NCI-H128 (cell line): ENCODE measurements at regions not wholly inside any gene's neighbourhood (a gene's known extent, or its start where the extent isn't known, plus 50 kb on each side); places are given as distances from the start of the nearest gene placed in this dataset.
"Not testable (repeated sequence)": the region's sequence is repeated elsewhere in the genome, so short reads cannot be mapped to it uniquely, and the experiment has no call there.

Experiments
- DNase-seq: peaks from one replicate; lab custom pipeline; 2025; ENCODE audit not compliant: unreplicated experiment; lab: John Stamatoyannopoulos, UW

GRCh38 chr18:38771620-38772019 is 1206.0 kb upstream of the CELF4 start:
- not testable (repeated sequence) for DNase-seq

- DNase-seq, result no peak
Observed at GRCh38 chr18:38768504-38768903, 1202.9 kb upstream of the CELF4 start.

DNA sequence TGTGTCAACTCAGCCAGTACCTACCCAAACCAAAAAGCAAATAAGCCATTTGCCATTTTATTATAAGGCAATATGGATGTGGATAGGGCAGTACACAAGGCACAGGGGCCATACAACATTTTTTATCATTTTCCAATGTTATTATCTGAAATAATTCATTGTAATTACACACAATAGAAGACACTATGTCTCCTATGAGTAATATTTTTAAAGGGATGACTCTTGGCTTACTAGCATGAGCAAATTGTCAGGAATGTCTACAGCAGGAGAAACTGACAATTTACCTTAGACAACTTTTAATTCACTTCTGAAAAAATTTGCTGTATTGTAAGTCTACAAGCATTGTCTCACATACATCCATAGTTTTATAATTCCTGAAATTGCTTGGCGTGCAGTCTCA is 1193.9 kb upstream of the CELF4 start:
- DNase-seq, result no peak

DNA sequence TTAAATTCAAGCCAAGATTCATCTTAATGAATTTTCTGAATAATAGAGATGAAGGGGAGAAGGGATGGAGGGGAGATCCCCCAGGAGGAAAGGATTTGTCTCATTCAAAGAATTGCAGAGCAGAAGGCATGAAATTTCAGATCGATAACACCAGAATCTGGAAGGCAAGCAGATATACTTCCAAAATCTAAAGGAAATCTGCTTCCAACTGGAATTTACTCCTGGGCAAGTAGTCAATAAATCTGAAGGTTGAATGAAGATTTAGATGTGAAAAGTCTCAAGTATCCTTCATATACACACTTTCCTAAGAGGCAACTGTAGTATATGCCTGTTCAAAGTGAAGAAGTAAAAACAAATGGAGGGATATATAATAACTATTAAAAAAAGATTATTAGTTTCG is 1190.8 kb upstream of the CELF4 start:
- DNase-seq, result no peak

DNA sequence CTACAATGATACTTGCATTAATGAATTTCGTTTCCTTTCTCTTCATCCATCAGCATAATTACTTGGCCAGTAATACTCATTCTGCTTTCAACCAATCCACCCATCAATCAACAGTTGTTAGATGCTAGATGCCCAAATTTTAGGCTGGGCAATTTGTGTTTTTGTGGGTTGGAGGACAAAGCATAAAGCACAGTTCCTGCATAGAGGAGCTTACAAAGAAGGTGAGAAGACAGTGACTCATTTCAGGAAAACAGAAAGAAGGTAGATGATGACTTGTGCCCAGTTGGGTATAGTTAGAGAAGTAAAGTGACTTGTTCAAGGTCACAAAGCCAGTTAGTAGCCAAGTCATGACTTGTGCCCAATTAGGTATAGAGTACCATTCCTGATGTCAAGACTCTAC is 1186.8 kb upstream of the CELF4 start:
- DNase-seq, result no peak

DNA sequence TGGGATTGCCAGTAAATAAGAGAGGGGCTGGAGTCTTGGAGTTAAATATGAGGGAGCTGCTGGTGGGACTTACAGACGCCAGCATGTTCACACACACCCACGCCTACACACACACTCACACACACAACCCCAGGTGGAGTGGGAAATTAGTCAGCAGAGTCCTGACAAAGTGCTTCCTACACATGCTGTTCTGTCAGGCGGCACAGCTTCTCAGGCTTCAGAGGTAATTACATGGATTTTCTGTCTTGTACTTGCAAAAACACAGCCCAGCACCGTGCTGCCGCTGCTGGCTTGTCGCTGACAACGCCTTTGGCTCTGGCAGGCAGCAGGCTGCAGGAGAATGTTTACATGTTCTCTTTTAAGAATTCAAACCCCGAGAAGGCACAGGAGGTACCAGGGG is 1186.3 kb upstream of the CELF4 start:
- no peak for DNase-seq

DNA sequence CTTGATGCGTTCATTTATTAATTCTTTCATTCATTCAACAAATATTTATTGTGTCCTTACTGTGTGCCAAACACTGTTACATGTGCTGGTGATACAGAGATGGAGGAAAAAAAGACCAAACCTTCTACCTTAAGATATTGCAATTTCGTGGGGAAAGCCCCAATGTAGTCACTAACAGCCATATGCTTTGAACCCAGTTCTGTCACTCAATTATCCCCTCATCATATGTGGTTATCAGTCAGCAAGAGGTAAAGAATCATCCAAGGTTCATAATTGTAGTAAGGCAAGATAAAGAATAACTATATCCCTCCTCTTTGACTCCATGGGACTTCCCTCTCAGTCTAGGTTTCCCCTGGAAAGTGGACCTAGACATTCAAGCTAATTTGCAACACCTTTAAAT is 1185.6 kb upstream of the CELF4 start:
- DNase-seq, result no peak

- DNase-seq, result no peak
Observed at GRCh38 chr18:38750751-38751150, 1185.2 kb upstream of the CELF4 start.

- no peak for DNase-seq
Observed at GRCh38 chr18:38747153-38747552, 1181.6 kb upstream of the CELF4 start.

DNA sequence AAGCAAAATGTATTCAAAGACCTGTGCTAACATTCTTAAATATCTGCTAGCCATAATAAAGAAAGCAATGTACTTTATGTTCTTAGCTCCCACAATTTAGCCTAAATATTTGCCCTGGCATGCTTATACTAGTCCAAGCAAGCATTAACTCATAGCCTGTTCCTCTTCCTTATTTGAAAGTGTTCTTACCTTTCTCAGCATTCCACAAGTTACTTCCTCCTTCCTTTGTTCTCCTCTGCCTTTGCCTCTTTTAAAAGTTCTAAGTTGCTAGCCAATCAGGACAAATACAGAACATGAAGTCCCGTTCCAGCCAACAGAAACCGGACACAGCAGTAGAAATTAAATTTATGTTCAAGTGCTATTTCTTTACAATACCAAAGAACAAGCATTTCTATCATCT is 1154.6 kb upstream of the CELF4 start:
- DNase-seq, result not testable (repeated sequence)

GRCh38 chr18:38718365-38718901 is 1152.8 kb upstream of the CELF4 start:
- DNase-seq, result no peak

GRCh38 chr18:38709122-38709521 is 1143.5 kb upstream of the CELF4 start:
- DNase-seq, result no peak

- DNase-seq, result no peak
Observed at GRCh38 chr18:38706373-38706772, 1140.8 kb upstream of the CELF4 start.

DNA sequence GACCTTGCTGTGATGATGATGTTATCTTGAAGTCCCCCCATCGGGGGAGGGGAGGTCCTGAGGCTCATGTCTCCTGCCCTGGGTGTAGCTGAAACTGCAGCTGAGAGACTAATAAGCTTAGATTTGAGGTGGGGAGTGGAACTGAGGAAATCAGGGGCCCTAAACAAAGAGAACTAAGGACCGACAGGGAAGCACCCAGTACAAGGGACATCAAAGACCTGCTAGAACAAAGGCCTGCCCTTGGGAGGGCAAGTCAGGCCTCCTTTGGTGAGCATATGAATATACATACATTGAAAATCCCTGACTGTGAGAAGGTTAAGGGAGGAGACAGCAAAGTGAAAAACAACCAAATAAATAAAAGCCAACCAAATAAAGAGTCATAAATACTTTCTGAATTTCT is 1132.5 kb upstream of the CELF4 start:
- no peak for DNase-seq

GRCh38 chr18:38695559-38696280 is 1130.1 kb upstream of the CELF4 start:
- no peak for DNase-seq

- no peak for DNase-seq
Observed at GRCh38 chr18:38693104-38693503, 1127.5 kb upstream of the CELF4 start.

DNA sequence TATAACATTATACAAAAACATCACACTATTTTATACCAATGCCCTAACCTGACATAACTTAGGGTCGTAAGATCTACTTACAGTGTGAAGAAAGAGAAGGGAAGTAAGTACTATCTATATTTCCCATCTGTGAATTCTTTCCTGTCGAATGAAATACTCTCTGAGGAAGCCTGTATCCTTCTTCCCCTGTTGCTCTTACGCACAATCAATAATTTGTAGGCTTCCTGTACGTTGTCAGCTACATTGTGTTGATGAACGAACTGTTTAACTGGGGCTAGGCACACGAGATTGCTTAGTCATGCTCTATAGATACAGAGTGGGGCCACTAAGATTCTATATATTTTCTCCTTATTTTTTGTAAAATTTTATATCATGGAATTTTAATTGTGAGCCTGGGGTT is 1125.0 kb upstream of the CELF4 start:
- DNase-seq, result no peak

GRCh38 chr18:38688416-38688815 is 1122.8 kb upstream of the CELF4 start:
- no peak for DNase-seq

GRCh38 chr18:38670486-38670885 is 1104.9 kb upstream of the CELF4 start:
- DNase-seq, result no peak

DNA sequence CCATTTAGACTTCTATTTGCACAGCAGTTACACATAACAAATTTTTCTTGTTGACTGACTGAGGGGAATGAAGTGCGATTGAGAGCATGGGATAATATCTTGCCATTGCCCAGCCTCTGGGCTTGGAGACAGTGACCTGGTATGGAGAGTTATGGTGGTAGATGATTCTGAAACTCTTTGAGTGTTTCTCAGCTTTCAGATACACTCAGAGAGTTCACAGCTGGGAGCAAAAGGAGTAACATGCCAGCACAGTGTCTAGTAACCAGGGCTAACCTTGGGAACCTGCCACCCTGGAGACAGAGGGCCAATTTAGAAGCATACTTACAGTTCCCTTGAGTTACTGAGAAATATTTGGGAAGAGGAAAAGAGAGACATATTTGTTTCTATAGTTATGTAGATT is 1099.3 kb upstream of the CELF4 start:
- no peak for DNase-seq

GRCh38 chr18:38663682-38664081 is 1098.1 kb upstream of the CELF4 start:
- no peak for DNase-seq

- no peak for DNase-seq
Observed at GRCh38 chr18:38663270-38663669, 1097.7 kb upstream of the CELF4 start.

DNA sequence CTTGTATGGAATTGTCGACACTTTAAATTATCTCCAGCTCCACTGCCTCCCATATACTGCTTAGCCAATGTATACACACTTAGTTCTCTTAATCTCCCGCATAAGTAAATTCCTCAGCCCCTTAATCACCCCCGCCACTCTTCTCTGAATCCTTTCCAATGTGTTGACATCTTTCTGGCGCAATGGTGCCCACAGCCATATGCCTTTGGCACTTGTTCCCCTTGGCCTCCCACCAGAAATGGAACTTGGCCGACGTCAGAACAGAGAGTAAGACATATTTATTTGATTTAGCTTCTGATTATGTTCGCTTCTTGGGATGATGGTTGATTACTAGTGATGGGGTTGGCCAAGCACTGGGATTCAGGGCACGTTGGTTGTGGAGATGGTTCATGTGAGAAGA is 1089.3 kb upstream of the CELF4 start:
- no peak for DNase-seq
